ENCODE measurements at regions not wholly inside any gene's neighbourhood (a gene's known extent, or its start where the extent isn't known, plus 50 kb on each side); places are given as distances from the start of the nearest gene placed in this dataset.

- no peaks in the 10 kb centered on the region for H3K27me3 ChIP-seq (replicated peaks; ENCODE audit: insufficient read depth)
- no peak for TF ChIP-seq CTCF (IDR thresholded peaks at IDR 0.05)
- no peak overlapping the region for H3K27ac ChIP-seq
- H3K4me3 ChIP-seq = no peak overlapping the region
- H3K36me3 ChIP-seq = no peaks in the 10 kb centered on the region
- no peaks in the 10 kb centered on the region for H3K4me1 ChIP-seq (ENCODE audit: control insufficient read depth in 1 of 2, low read depth in 2 of 2)
- no peaks in the 10 kb centered on the region for H3K9me3 ChIP-seq
- ATAC-seq (ENCODE audit: insufficient number of reproducible peaks, low FRiP score, low read depth) = no peak
- DNase-seq (ENCODE audit: low spot score) = no peak
These were observed 260.2 kb upstream of the COL3A1 start for GRCh38 chr2:188713961-188714360.

GRCh38 chr2:188720811-188721605 is 253.2 kb upstream of the COL3A1 start:
- ATAC-seq (ENCODE audit: insufficient number of reproducible peaks, low FRiP score, low read depth) (no peak), DNase-seq (ENCODE audit: low spot score) (no peak)
- H3K27ac ChIP-seq = no peak overlapping the region
- TF ChIP-seq CTCF (IDR thresholded peaks at IDR 0.05) = no peak
- H3K9me3 ChIP-seq = no peaks in the 10 kb centered on the region
- H3K36me3 ChIP-seq = no peaks in the 10 kb centered on the region
- H3K27me3 ChIP-seq (replicated peaks; ENCODE audit: insufficient read depth) = no peaks in the 10 kb centered on the region
- H3K4me3 ChIP-seq = no peak overlapping the region
- H3K4me1 ChIP-seq (ENCODE audit: control insufficient read depth in 1 of 2, low read depth in 2 of 2) = no peaks in the 10 kb centered on the region

- H3K27ac ChIP-seq = no peak overlapping the region
- DNase-seq (ENCODE audit: low spot score) (no peak), ATAC-seq (ENCODE audit: insufficient number of reproducible peaks, low FRiP score, low read depth) (no peak)
- H3K4me3 ChIP-seq = no peak overlapping the region
- H3K9me3 ChIP-seq = no peaks in the 10 kb centered on the region
- H3K36me3 ChIP-seq = no peaks in the 10 kb centered on the region
- no peaks in the 10 kb centered on the region for H3K4me1 ChIP-seq (ENCODE audit: control insufficient read depth in 1 of 2, low read depth in 2 of 2)
- no peaks in the 10 kb centered on the region for H3K27me3 ChIP-seq (replicated peaks; ENCODE audit: insufficient read depth)
- no peak for TF ChIP-seq CTCF (IDR thresholded peaks at IDR 0.05)
These were observed 252.4 kb upstream of the COL3A1 start for GRCh38 chr2:188721784-188722183.

GRCh38 chr2:188725746-188726360 is 248.3 kb upstream of the COL3A1 start:
- ATAC-seq (ENCODE audit: insufficient number of reproducible peaks, low FRiP score, low read depth) = no peak
- no peaks in the 10 kb centered on the region for H3K9me3 ChIP-seq
- H3K27ac ChIP-seq = no peak overlapping the region
- H3K36me3 ChIP-seq = no peaks in the 10 kb centered on the region
- H3K4me3 ChIP-seq = no peak overlapping the region
- no peaks in the 10 kb centered on the region for H3K4me1 ChIP-seq (ENCODE audit: control insufficient read depth in 1 of 2, low read depth in 2 of 2)
- TF ChIP-seq CTCF (IDR thresholded peaks at IDR 0.05) = no peak
- no peak for DNase-seq (ENCODE audit: low spot score)
- no peaks in the 10 kb centered on the region for H3K27me3 ChIP-seq (replicated peaks; ENCODE audit: insufficient read depth)

GRCh38 chr2:188726626-188727247 is 247.4 kb upstream of the COL3A1 start:
- H3K4me3 ChIP-seq = no peak overlapping the region
- no peaks in the 10 kb centered on the region for H3K36me3 ChIP-seq
- no peaks in the 10 kb centered on the region for H3K27me3 ChIP-seq (replicated peaks; ENCODE audit: insufficient read depth)
- no peak overlapping the region for H3K27ac ChIP-seq
- DNase-seq (ENCODE audit: low spot score) = no peak
- ATAC-seq (ENCODE audit: insufficient number of reproducible peaks, low FRiP score, low read depth) = no peak
- TF ChIP-seq CTCF (IDR thresholded peaks at IDR 0.05) = no peak
- no peaks in the 10 kb centered on the region for H3K4me1 ChIP-seq (ENCODE audit: control insufficient read depth in 1 of 2, low read depth in 2 of 2)
- no peaks in the 10 kb centered on the region for H3K9me3 ChIP-seq
